Uterus (tissue), 2 donors: ENCODE measurements at regions not wholly inside any gene's neighbourhood (a gene's known extent, or its start where the extent isn't known, plus 50 kb on each side); places are given as distances from the start of the nearest gene placed in this dataset.

Experiments
- CTCF ChIP-seq, 4 experiments: fragments of 200-600 bp in 2 of 4; fragments of 450-650 bp in 2 of 4; sonication (generic) in 2 of 4; IDR thresholded peaks; one replicate each; pipeline ENCODE4 v1.5.1; 2016 to 2019; ENCODE audit warnings: antibody characterized with exemption in 4 of 4, mild to moderate bottlenecking in 2 of 4, moderate library complexity in 1 of 4
- POLR2A ChIP-seq, 2 donors: fragments of 450-650 bp; IDR thresholded peaks; one replicate each; pipeline ENCODE4 v1.6.1; 2016; ENCODE audit warnings: antibody characterized with exemption in 2 of 2, mild to moderate bottlenecking in 1 of 2, moderate library complexity in 1 of 2

GRCh38 chr20:50337521-50338466 is 147.2 kb downstream of the CEBPB start:
- TF ChIP-seq CTCF (IDR thresholded peaks at IDR 0.05) (no peak), POLR2A (IDR thresholded peaks at IDR 0.05) (no peak)
